HG03139 (cell line): ENCODE measurements at regions not wholly inside any gene's neighbourhood (a gene's known extent, or its start where the extent isn't known, plus 50 kb on each side); places are given as distances from the start of the nearest gene placed in this dataset.
"Not testable (repeated sequence)": the region's sequence is repeated elsewhere in the genome, so short reads cannot be mapped to it uniquely, and the experiment has no call there.

Source experiments
- ATAC-seq: cut with Tn5 transposase; IDR thresholded peaks from one replicate; pipeline ENCODE4 v1.9.1; 2021; ENCODE audit not compliant: unreplicated experiment

DNA sequence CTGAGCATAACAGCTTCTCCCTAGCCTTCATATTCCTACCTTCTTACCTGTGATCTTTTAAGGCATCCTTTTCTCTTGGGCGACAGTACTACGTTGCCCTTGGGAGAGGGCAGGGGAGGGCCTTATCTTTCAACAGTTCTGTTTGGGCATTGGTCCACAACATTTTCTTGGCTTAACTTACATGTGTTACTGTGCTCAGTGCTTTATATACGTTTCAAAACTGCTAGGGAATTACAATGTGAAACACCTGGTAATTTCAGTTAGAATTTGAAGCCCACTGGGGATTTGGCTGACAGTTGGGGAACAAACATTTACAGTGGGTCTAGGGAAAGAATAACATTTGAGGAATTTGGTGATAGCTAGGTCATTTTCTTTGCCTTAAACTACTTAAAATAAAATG lies 667.1 kb downstream of the PRIM2 start:
- ATAC-seq = not testable (repeated sequence)

DNA sequence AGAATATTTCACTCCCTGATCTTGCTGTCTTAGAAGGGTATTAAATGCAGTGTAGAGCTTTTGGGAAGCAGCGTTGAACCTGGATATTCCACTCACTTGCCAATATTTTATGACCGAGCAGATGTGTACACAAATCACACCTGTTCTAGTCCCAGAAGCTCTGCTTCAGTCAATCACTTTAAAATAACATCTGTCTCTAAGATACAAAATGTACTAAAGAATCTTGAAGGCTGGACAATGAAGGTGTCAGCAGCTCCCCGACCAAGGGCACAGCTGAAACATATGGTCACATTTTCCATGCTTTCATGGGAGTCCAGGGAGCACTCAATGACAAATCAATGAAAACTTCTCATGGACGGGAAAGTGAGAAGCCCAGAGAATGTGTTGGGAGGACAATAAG lies 668.3 kb downstream of the PRIM2 start:
- not testable (repeated sequence) for ATAC-seq

DNA sequence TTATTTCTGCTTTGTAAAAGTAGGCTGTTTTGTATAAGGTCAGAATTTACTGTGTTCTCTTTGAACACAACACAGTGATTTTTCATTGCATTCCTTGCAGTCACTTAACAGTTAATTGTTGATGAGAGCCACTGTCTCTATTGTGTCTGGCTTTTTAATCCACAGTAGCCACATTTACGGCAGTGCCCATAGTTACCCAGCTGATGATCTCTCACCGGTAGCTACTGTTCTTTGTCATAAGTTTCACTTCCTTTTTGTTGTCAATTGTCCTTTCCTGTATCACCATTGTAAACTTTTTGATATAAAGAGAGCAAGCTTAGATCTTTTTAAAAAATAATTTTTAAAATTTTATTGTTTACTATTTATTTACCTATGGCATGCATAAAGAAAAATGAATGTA lies 669.2 kb downstream of the PRIM2 start:
- ATAC-seq = peak; percentile 99

DNA sequence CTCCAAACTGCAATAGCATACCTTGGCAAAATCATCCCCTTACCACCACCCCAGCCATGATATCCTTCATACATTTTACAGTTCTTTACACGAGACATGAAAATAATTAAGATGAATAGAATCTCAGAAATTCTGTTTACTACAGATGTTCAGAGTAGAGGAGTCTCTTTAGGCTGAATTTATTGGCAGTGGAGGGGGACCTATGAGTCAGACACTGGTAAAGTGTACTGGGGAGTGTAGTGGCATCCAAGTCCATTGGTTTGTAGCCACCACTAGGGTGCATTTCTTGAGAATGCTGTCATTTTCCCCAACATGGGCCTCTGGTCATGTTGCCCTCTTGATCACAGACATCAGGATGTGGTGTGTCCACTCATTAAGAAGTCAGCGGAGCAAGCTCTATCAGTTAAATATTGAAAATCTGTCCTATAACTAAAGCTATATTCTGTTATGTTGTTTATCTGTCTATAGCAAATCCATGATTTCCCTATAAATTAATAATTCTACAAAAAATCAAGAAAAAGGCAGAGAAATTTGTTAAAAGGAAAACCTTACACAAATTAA lies 672.2 kb downstream of the PRIM2 start:
- ATAC-seq = not testable (repeated sequence)

DNA sequence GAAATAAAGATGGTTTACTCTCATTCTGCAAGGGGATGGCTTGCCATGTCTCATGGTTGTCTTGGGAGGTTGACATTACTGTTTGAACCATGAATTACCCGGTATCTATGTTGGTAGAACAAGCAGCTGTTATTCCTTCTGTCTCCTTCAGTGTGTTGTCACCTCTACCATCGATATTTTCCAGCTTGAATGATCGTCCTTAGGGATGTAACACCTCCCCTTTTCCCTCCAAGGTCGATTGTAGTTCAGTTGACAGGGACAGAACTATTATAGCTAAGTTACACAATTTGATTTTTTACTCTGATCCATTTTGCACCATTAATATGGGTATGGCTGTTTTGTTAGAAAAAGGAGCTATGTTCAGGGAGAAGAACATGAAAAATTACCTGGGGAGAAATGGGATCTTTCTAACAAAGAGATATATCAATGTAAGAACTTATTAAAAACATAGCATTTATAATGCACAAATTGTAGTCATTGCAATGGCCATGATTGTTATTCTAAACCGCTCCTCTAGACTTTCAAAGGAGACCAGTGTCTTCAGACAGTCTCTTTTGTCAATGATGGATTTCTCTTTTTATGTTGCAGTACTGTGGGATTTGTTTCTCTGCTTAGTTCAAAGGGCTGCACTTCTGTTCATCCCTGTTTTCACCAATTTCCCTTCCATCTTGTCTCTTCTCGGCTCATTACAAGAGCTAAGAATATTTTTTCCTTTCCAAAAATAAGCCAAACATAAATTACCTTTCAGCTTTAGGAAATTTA lies 681.6 kb downstream of the PRIM2 start:
- ATAC-seq = not testable (repeated sequence)

DNA sequence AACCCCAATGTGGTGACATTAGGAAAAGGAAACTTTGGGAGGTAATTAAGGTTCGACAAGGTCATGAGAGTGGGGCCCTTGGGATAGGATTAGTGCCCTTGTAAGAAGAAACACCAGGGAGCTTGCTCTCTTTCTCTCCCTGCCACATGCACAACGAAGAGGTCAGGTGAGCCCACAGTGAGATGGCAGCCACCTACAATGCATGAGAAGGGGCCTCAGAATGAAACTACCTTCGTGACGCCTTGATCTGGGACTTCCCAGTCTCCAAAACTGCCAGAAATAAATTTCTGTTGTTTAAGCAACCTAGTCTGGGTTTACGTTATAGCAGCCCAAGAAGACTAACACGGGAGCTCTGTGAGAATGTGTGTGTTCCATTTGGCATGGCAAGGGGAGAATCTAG lies 682.8 kb downstream of the PRIM2 start:
- not testable (repeated sequence) for ATAC-seq

DNA sequence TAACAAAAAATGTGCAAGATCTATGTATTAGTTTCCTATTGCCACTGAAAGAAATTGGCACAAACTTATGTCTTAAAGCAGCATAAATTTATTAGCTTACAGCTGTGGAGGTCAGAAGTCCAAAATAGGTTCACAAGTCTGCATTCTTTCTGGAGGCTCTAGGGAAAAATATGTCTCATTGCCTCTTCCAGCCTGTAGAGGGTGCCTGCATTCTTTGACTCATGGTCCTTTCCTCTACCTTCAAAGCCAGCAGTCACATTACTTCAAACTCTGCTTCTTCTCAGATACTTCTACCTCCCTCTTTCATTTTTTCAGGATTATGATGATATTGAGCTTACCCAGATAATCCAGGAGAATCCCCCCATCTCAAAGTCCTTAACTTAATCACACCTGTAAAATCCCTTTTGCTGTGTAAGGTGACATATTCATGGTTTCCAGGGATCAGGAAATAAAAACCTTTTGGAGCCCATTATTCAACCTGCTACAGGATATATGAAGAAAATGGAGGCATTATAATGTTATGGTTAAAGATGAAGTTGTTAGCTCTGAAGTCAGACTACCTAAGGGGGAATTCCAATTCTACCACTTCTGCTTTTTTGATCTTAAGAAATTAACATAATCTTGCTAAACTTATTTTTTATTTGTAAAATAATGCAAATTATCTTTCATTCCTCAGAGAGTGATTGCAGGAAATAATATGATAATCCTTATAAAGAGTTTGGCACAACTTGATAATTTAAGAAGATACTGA lies 686.2 kb downstream of the PRIM2 start:
- not testable (repeated sequence) for ATAC-seq

DNA sequence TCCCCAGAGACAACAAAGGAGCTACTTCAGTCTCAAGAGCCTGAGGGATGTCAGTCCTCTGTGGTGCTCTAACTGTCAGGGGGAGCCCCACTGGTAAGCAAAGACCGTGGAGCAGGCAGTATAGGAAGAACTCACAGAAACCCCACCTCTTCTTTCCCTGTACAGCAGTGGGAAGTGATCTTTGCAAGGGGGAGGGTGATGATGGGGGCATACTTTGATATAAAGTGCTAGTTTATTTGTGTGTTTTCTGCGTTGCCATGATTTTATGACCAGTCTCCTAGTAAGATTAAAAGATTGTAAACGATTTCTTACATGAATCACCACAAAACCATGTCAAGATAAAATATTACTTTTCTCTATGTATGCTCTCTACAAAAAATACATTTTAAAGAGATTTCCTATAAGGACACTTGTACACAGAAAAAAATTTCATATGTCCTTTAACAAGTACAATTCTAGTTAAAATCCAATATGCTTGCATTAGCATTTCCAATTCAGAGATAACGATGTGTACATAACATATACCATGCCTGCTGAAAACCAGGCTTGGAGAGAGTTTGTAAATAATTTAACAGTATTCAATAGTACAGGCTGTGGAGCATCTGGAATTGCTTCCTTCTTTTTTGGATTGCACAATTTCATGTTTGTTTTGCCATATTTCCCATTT lies 690.0 kb downstream of the PRIM2 start:
- ATAC-seq = not testable (repeated sequence)

DNA sequence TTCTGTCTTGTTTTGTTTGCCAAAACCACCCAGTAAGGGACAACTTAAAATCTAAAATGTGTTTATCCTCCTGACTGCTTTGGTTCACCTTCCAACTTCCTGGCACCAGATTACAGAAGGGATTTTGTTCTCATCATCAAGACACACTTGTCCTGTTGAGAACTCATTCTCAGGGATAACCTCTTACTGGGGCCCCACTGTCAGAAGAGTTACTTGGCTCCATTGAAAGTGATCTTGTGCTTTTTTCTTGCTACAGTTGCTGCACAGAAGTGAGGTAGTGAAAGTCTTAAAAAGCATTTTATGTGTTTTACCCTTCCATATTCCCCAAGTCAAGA lies 690.5 kb downstream of the PRIM2 start:
- ATAC-seq = not testable (repeated sequence)

DNA sequence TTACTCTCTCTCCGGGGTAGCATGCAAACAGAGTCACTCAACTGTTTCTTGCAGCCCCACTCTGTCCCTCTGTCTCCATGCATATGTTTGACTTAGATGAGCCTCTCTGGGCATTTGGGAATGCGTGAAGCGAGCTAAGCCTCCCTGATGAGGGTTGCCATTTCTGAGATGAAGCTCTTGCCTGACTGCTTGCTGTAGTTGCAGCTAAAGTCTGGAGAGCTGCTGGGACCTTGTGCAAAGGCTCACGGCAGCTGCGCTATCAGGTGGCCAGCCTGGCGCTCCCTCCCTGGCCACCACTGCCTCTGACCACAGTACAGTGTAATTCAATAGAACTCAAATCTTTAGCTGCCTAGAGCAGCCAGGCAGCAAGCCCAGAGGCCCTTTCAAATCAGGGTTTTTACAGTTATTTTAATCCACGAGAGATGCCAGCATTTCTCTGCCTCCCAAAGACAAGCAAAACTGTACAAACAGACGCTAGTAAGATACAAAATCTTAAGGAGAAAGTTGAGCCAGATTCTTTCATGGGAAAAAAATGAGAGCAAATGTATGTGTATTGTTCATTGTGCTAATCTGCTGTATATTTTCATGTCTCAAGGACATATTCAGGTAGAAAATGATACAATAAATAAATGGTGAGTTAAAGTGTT lies 694.6 kb downstream of the PRIM2 start:
- ATAC-seq = not testable (repeated sequence)

DNA sequence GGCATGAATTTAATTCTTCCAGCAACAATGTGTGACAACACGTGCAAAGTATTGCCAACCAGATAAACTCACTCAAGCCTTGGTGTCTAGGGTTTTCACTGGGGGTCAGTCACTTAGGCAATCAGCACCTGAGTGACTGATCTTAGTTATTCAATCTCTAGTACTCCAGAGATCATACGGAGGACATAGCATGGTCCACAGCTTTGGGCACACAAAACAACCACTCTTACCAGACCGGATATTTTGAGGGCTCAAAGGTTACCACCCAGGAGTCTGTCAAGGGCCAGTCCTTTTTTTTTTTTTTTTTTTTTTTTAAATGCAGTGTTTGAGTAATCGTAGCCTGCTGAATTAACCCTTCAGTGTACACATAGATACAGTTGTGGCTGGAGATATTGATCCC lies 699.2 kb downstream of the PRIM2 start:
- not testable (repeated sequence) for ATAC-seq

DNA sequence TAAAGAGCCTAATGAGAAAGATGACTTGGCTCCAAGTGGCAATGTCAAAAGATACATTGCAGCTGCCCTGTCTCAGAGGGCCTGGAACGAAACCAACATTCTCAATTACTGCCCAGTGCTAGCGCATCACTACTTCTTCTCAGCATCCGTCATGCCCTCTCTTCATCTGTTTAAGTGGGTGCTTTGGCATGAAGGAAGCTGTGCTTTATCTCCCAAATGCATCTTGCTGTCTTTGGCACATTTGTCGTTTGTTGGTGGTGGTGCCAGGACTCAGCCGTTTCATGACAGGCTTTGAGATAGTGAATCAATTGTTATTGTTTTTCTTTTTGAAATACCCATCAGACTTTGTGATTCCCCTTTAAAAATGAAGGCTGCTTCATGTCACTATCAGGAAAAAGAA lies 710.8 kb downstream of the PRIM2 start:
- ATAC-seq = not testable (repeated sequence)

DNA sequence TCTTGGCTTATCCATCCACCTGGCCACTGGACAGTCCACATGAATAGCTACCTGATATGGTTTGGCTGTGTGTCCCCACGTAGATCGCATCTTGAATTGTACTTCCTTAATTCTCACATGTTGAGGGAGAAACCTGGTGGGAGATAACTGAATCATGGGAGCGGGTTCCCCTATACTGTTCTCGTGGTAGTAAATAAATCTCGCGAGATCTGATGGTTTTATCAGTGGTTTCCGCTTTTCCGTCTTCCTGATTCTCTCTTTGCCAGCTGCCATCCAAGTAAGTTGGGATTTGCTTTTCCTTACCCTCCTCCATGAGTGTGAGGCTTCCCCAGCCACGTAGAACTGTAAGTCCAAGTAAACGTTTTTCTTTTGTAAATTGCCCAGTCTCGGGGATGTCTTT lies 720.8 kb downstream of the PRIM2 start:
- not testable (repeated sequence) for ATAC-seq

DNA sequence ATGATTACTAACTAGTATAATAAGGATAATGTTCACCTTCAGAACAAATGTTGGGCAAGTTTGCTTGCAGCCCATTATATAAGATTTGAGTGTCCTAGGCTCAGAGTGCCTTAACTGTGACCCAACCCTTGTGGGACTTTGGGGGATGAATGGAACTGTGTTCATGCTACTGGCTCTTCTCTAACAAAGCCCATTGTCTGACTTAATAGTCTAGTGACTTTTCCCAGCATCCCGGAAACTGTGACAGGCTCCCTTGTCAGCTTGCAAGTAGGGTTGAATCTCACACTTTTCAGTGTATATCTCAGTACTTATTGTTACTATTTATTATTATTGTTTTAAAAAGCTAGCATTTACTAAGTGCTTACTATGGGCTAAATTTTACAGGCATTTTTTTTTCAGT lies 729.2 kb downstream of the PRIM2 start:
- ATAC-seq = not testable (repeated sequence)

DNA sequence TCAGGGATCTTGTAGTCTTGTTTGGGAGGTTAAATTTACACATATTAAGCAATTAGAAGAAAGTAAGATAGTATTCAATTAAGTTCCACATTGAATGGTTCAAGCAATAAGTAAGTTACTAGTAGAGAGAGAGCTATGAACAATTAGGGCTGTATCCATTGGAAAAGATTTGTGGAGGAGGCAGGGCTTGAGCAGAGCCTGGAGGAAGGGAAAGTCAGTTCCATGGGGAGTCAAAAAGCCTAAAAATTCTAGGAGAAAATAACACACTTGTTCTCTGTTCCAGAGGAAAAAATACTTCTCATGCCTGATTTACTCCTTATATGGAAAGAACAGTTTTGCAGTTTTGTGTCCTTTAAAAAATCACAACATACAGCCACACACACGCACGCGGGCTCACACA lies 730.0 kb downstream of the PRIM2 start:
- ATAC-seq = not testable (repeated sequence)

DNA sequence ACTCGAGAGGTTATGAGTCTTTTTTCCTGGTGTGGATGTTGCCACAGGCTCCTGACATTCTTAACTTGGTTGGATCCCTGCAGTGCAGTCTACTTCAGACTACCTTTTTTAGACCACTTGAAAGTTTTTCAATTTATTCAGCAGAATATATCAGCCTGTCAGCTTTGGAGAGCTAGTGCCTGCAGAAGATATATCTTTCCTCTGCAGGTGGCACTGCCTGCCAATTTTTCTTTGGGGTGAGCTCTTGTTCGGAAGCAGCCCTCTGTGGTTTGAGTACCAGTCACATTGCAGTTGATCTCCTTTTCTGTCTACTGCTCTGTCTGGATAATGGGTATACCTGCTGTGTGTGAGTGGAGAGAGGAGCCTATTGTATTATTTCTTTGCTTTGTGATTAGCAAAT lies 730.4 kb downstream of the PRIM2 start:
- ATAC-seq = not testable (repeated sequence)

DNA sequence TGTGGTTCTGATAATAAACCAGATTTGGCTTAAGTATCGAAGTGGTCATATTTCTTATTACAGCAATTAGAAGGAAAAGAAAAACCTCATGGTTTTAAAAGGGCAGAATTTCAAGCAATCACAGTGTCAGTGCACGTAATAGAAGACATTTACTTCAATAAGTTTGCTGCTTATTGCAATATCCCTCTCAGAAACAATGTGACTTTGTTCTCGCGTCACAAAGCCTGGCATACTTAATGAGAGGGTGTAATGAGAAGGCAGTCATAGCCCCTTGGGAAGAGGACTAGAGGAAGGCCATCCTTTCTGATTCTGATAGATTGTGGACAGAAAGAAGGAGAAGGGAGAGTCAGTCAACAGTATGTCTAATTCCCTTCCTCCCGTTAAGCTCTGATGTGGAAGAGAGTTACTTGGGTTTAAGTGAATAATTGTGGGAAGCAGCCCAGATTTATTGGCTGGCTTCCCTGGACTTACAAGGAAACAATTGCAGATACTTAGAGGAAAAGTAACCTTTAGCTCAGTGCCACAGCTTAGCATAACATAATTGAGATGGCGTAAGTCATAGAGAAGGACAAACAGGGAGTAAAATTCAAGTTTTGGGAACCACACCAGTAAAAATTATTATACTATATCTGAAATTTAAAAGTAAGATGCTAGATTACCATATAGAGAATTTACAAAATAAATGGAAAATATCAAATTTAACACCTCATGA lies 738.2 kb downstream of the PRIM2 start:
- not testable (repeated sequence) for ATAC-seq

DNA sequence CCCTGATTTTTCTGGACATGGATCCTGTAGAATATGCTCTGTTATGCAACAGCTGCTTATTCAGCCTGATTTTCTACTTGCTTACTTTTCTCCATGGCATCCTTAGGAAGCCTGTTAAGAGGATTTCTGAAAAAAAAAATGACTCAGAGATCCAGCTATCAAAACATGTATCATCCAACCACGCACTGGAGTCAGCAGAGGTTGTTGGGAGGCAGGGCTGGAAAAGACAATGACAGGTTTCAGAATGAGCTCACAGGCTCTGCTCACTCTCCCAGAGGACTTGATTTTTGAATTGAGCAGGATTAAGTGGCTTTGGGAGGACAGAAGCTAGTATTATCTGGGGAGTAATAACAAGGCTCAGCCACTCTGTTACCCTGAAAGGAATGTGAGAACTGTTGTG lies 742.3 kb downstream of the PRIM2 start:
- not testable (repeated sequence) for ATAC-seq

DNA sequence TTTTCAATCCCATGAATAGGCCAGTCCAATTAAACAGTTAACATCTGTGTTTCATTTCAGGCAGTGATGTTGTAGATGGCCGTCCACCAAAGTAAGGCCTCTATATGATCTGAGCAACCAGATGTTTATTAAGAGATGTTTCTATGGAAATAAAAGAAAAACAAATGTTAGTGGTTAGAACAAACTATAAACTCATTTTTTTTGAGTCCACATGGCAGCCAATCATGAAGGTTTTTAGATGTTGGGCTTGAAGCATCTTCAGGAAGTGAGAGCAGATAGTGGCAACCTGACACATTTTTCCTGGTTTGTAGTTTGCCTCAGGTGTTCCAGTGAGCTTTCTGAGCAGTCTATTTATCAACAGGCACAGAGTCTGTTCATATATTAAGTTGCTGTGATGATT lies 746.1 kb downstream of the PRIM2 start:
- not testable (repeated sequence) for ATAC-seq

DNA sequence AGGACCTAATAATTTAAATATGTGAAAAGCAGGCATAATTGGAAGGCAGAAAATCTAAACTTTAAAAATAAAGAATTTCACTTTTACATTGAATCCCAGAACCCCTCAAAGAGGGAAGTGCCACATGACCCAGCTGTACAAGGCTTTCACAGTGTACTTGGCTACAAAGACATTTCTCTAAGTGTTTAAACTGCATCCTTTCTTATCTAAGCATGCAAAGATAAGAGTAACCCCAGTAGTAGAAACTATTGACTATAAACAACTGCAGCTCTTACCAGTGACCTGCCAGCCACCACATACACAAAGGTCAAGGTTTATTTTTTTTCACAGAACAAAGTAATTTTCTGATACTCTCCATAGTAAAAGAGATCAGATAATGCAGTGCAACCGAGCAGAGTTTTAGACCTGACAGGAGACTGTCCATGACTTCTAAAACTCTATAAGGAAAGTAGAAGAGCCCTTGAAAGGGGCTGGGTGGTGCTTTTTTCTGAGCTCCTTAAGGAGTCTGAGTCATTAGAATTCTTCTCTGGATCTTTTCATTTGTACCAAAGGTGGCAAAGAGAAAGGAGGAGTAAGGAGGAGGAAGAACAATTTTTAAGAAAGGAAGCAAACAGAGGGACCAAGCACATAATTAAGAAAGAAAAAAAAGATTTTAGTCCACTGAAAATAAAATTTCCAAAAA lies 750.6 kb downstream of the PRIM2 start:
- ATAC-seq = not testable (repeated sequence)
